ENCODE measurements at regions not wholly inside any gene's neighbourhood (a gene's known extent, or its start where the extent isn't known, plus 50 kb on each side); places are given as distances from the start of the nearest gene placed in this dataset.
A peak's percentile ranks its signal among the peaks of the same experiment; 100 is the strongest.

DNA sequence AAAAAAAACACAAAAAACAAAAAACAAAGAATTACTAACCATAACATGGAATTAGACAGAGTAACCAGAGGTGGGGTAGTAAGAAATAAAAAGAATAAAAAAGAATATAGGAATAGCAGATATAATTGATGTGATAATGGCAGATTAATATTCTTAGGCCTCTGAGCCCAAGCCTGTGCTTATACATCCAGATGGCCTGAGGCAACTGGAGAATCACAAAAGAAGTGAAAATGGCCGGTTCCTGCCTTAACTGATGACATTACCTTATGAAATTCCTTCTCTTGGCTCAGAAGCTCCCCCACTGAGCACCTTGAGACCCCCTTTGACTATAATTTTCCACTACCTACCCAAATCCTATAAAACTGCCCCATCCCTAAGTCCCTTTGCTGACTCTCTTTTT, 95.1 kb upstream of the MSH6 start:
- TF ChIP-seq, protein P1, sequence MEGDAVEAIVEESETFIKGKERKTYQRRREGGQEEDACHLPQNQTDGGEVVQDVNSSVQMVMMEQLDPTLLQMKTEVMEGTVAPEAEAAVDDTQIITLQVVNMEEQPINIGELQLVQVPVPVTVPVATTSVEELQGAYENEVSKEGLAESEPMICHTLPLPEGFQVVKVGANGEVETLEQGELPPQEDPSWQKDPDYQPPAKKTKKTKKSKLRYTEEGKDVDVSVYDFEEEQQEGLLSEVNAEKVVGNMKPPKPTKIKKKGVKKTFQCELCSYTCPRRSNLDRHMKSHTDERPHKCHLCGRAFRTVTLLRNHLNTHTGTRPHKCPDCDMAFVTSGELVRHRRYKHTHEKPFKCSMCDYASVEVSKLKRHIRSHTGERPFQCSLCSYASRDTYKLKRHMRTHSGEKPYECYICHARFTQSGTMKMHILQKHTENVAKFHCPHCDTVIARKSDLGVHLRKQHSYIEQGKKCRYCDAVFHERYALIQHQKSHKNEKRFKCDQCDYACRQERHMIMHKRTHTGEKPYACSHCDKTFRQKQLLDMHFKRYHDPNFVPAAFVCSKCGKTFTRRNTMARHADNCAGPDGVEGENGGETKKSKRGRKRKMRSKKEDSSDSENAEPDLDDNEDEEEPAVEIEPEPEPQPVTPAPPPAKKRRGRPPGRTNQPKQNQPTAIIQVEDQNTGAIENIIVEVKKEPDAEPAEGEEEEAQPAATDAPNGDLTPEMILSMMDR (IDR thresholded peaks at IDR 0.05; ENCODE audit: borderline replicate concordance, insufficient read depth, low read depth, low read length), result no peak
- H3K4me3 ChIP-seq (ENCODE audit: low read depth, low read length), result no peak overlapping the region

DNA sequence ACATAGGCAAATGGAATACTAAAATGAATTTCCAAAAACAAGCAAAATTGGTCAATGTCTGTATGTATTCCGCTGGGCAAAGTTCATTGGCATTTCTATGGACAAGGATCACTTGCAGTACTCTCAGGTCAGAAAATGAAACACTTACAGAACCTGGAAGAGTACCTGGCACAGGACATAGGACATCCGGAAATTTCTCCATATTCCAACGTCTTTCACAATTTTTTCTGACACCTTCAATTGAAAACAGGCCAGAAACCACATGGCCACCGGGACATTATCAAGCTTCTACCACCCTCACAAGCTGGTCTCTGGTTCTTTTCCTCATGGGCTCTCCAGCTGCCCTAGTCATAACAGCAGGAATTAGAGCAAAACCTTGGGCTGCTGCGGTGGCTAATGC, 96.9 kb upstream of the MSH6 start:
- no peak overlapping the region for H3K4me3 ChIP-seq (ENCODE audit: low read depth, low read length)
- TF ChIP-seq, protein P1 (IDR thresholded peaks at IDR 0.05; ENCODE audit: borderline replicate concordance, insufficient read depth, low read depth, low read length), result no peak

DNA sequence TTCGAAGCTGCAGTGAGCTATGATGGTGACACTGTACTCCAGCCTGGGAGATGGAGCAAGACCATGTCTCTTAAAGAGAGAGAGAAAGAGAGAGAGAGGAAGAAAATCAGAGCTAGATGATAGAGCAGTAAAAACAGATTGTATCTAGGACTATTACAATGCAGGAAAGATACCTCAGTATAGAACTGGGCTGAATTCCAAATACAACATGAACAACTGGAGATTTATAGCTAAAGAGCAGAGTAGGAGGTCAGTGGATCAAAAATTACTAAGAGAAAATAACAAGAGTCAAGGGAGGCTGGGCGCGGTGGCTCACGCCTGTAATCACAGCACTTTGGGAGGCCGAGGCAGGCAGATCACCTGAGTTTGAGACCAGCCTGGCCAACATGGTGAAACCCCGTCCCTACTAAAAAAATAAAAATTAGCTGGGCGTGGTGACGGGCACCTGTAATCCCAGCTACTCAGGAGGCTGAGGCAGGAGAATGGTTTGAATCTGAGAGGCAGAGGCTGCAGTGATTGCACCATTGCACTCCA, 100.7 kb upstream of the MSH6 start:
- TF ChIP-seq, protein P1 (IDR thresholded peaks at IDR 0.05; ENCODE audit: borderline replicate concordance, insufficient read depth, low read depth, low read length), result no peak
- H3K4me3 ChIP-seq (ENCODE audit: low read depth, low read length), result no peak overlapping the region

DNA sequence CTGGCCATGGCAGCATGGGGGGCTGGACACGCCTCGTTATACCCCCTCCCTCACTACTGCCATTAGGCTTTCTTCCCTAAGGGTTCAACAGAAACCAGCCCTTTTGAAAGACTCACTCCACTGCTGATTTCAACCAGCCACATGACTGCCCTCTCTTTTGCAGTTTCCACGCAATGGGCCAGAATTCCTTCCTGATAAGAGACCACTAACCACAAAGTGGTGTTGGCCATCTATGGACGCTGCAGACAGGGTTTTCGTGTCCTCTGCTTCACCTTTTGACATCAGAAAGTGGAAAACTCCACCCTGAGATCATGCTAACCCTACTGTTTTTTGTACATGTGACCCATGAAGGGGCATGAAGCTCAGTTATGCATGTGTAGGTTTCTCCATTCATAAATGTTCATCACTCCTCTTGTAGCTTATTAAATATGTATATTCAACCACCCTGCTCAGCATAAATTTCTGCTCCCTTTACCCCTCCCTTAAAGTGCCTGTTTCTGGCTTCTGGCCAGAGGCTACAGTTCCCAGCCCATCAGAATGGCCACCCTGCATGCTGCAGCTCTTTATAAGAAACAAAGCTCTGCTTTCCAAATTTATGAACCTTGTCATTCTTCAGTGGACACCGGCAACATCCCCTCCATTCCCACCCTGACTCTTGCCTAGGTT, 105.6 kb upstream of the KCNK12 start:
- TF ChIP-seq, protein P1 (IDR thresholded peaks at IDR 0.05; ENCODE audit: borderline replicate concordance, insufficient read depth, low read depth, low read length), result no peak
- no peak overlapping the region for H3K4me3 ChIP-seq (ENCODE audit: low read depth, low read length)

DNA sequence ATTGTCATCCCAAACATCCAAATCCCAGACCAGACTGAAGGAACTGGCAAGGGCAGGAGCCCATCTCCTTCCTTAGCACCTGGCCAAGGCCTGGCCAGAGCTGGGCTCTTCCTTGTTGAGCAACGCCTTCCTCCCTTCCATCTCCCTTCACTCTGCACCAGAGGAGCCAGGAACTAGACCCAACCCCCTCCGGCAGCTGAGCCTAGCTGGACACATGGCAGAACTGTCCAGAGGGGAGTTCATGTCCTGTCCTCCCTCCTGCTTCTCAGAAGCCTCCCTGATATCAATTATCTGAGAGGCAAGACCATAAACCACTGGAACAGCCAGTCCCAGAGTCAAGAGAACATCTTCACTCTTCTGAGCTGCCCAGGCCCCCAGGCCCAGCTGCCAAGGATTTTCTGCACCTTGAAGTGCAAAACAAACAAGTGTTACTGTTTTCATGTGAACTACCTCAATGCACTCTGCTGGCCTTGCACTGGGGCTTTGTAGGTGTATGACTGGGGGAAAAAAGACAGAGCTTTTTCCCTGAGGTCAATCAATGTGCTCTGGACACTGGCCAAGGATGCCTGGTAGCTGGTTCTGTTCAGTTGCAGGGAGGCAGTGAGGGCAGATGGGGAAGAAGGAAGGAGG, 104.5 kb upstream of the KCNK12 start:
- no peak overlapping the region for H3K4me3 ChIP-seq (ENCODE audit: low read depth, low read length)
- TF ChIP-seq, protein P1 (IDR thresholded peaks at IDR 0.05; ENCODE audit: borderline replicate concordance, insufficient read depth, low read depth, low read length), result no peak

DNA sequence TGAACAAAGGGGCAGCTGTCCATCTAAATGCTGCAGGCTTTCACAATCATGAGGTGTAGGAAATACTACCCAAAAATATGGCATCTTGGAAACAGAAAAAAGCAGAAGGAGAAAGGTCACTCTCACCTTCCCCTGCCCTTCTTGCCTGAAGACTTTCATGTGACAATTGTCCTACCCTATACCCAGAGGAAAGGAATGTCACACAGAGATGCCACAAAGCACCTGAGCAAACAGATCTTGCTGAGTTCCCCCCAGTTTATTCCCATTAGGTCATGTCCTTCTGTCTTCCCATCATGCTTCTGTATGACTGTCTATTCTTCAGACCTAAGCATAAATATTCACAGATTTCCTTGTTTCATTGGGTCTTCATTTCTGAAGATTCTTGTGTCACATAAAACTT, 95.5 kb upstream of the KCNK12 start:
- TF ChIP-seq, protein P1 (IDR thresholded peaks at IDR 0.05; ENCODE audit: borderline replicate concordance, insufficient read depth, low read depth, low read length), result no peak
- H3K4me3 ChIP-seq (ENCODE audit: low read depth, low read length), result no peak overlapping the region

DNA sequence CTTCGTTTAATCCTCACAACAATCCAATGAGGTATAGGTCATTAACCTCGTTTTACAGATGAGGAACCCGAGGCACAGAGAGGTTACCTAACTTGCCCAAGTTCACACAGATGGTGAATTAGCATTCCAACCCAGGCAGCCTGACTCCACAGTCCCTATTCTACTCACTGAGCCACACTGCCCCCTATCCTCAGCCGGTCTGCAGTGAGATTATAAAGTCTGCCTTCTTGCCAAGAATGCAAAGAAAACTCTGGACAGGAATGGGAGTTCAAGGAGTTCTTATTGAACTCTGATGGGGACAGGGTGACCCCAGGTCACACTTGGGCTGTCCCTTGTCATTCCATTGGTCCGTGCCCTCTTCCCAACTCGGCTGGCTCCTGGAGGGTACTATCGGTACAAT, 94.0 kb upstream of the KCNK12 start:
- H3K4me3 ChIP-seq (ENCODE audit: low read depth, low read length), result no peak overlapping the region
- TF ChIP-seq, protein P1 (IDR thresholded peaks at IDR 0.05; ENCODE audit: borderline replicate concordance, insufficient read depth, low read depth, low read length), result peak; percentile 34; the same call in 1 of the 2 replicates
